H1 (cell line): ENCODE measurements at regions not wholly inside any gene's neighbourhood (a gene's known extent, or its start where the extent isn't known, plus 50 kb on each side); places are given as distances from the start of the nearest gene placed in this dataset.

Experiments used
- CHD7 ChIP-seq: fragments of 300-600 bp; sonication (generic); IDR thresholded peaks from 2 replicates; pipeline ENCODE4 v1.7.1; 2012; ENCODE audit warnings: low read length, moderate library complexity, mild to moderate bottlenecking, inconsistent platforms; ENCODE audit not compliant: insufficient replicate concordance

GRCh38 chr13:85694992-85695391 is 104.2 kb downstream of the SLITRK6 start (continued):
- TF ChIP-seq CHD7: no peak
